NB4 (cell line): ENCODE measurements at regions not wholly inside any gene's neighbourhood (a gene's known extent, or its start where the extent isn't known, plus 50 kb on each side); places are given as distances from the start of the nearest gene placed in this dataset.

Experiments used
- DNase-seq: peaks from one replicate; pipeline ENCODE4 v3.0.0; 2010; ENCODE audit warnings: low read depth
- H3K4me3 ChIP-seq: one replicate; pipeline ENCODE4 v1.5.1; 2011; ENCODE audit warnings: mild to moderate bottlenecking, low read depth, low read length, moderate library complexity
- MYC ChIP-seq: IDR thresholded peaks from 2 replicates; pipeline ENCODE4 v1.6.1; 2011; ENCODE audit warnings: low read depth, low read length
- POLR2A ChIP-seq: IDR thresholded peaks from 2 replicates; pipeline ENCODE4 v1.6.1; 2011; ENCODE audit warnings: mild to moderate bottlenecking; ENCODE audit not compliant: insufficient read length; ENCODE audit errors: extremely low read depth
- TF ChIP-seq, protein P1 (sequence below): IDR thresholded peaks from 2 replicates; pipeline ENCODE4 v1.6.1; 2011; ENCODE audit warnings: low read depth, low read length
- TF ChIP-seq, protein P2 (sequence below): IDR thresholded peaks from one replicate; pipeline ENCODE4 v1.5.1; 2012; ENCODE audit warnings: low read depth, low read length

DNA sequence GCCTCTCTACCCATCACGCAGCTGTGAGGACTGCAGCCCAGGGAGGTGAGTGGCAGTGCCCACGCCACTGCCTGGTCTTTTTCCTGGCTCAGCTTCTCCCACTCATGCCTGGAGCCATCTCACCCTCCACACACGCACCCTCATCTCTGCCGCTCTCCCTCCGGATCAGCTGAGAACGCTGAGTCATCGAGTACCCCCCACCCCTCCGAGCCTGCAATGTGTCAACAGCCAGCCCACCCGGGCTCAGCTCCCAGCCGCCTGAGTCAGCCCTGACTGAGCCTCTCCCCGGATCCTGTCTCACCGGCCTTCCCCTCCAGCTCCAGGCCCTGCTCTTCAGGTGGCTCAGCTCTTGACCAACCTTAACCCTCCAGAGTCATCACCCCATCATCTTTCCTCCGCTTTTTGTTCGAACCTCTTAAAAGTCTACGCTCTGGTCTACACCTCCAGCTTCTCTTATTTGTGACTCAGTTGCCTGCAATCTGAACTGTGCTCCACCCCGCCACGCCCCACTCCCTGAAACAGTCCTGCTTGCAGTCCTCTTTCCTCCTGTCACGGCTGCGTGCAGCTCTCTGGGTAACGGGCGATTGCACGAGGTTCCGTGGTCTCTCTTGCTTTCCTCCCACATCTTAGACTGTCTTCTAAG lies 94.4 kb upstream of the ASAP2 start:
- DNase-seq, result peak; percentile 33
- TF ChIP-seq, protein P1, sequence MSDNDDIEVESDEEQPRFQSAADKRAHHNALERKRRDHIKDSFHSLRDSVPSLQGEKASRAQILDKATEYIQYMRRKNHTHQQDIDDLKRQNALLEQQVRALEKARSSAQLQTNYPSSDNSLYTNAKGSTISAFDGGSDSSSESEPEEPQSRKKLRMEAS, result no peak
- no peak for TF ChIP-seq POLR2A
- TF ChIP-seq MYC, result no peak
- TF ChIP-seq, protein P2, sequence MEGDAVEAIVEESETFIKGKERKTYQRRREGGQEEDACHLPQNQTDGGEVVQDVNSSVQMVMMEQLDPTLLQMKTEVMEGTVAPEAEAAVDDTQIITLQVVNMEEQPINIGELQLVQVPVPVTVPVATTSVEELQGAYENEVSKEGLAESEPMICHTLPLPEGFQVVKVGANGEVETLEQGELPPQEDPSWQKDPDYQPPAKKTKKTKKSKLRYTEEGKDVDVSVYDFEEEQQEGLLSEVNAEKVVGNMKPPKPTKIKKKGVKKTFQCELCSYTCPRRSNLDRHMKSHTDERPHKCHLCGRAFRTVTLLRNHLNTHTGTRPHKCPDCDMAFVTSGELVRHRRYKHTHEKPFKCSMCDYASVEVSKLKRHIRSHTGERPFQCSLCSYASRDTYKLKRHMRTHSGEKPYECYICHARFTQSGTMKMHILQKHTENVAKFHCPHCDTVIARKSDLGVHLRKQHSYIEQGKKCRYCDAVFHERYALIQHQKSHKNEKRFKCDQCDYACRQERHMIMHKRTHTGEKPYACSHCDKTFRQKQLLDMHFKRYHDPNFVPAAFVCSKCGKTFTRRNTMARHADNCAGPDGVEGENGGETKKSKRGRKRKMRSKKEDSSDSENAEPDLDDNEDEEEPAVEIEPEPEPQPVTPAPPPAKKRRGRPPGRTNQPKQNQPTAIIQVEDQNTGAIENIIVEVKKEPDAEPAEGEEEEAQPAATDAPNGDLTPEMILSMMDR, result no peak
- no peak overlapping the region for H3K4me3 ChIP-seq

DNA sequence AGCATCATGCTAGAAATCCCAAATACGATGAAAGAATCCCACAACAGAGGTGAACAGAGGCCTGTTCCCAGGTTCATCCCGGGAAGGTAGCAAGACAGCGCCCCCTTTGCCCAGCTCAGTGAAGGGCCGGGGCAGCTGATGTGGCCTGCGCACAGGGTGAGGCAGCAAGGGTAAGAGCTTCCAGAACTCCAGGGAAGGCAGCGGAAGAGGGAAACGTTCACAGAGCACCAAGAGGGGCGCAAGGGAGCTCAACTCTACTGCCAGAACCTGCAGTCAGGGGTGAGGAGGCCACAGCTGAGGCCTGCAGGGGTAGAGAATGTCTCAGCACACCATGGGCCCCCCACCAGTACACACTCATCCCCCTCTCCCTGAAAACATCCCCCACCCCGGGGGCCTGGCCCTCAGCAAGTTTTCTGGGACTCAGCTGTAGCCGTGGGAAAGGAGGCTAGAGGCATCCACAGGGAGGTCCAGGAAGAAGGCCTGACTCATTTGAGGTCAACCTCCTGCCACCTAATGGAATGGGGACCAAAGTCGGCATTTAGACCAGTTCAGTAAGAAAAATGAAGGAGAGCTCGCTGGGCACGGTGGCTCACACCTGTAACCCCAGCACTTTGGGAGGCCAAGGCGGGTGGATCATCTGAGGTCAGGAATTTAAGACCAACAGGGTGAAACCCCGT lies 95.6 kb upstream of the ASAP2 start:
- DNase-seq, result no peak
- TF ChIP-seq, protein P2, result peak; percentile 30
- no peak for TF ChIP-seq POLR2A
- no peak for TF ChIP-seq MYC
- TF ChIP-seq, protein P1, result no peak

DNA sequence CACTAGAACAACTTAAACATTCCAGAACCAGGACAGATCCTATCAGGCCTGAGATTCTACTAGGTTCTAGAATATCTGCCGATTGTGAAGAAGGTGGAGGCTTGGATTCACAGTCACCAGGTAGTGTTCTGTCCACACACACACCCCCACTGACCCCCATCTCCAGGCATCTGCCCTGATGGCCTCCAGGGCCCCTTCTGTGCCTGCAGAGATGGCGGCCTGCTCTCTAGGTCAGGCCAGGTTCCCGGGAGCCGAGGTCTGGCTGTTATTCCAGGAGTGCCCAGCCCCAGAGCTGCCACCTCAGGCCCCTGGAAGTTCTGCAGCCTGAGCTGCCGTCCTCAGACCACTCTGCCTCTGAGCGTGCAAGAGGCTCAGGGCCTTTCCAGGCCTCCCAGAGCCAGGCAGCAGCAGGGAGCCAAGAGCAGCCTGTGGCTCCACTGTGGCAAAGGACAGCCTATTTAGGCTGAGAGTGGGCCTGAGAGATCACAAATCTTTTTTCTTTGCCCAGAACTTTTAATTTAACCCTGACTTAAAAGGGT lies 96.2 kb upstream of the ASAP2 start:
- TF ChIP-seq MYC, result no peak
- TF ChIP-seq, protein P1, result no peak
- no peak for TF ChIP-seq POLR2A
- TF ChIP-seq, protein P2, result no peak
- DNase-seq, result no peak

More for the DNA sequence above, 95.6 kb upstream of the ASAP2 start:
- no peak overlapping the region for H3K4me3 ChIP-seq

DNA sequence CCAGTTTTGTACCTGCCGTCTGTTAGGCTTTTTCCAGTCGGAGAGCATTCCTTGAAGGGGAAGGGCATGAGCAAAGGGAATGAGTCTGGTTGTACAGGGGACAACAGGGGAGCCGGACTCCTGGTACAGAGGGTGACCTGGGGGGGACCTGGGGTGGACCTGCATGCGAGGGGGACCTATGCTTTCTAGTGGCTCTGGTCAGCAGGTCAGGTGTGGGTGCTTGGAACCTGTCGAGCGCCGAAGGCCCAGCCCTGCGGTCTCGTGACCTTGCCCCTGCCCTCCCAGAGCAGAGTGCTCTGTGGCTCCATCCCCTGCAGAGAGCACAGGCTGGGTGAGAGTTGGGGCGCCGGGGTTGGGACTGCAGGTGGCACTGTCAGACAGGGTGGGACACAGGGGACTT lies 96.7 kb upstream of the ASAP2 start:
- no peak overlapping the region for H3K4me3 ChIP-seq
- TF ChIP-seq, protein P1, result no peak
- TF ChIP-seq POLR2A (no peak), MYC (no peak)
- TF ChIP-seq, protein P2, result no peak
- no peak for DNase-seq

More for the DNA sequence above, 96.2 kb upstream of the ASAP2 start:
- no peak overlapping the region for H3K4me3 ChIP-seq

DNA sequence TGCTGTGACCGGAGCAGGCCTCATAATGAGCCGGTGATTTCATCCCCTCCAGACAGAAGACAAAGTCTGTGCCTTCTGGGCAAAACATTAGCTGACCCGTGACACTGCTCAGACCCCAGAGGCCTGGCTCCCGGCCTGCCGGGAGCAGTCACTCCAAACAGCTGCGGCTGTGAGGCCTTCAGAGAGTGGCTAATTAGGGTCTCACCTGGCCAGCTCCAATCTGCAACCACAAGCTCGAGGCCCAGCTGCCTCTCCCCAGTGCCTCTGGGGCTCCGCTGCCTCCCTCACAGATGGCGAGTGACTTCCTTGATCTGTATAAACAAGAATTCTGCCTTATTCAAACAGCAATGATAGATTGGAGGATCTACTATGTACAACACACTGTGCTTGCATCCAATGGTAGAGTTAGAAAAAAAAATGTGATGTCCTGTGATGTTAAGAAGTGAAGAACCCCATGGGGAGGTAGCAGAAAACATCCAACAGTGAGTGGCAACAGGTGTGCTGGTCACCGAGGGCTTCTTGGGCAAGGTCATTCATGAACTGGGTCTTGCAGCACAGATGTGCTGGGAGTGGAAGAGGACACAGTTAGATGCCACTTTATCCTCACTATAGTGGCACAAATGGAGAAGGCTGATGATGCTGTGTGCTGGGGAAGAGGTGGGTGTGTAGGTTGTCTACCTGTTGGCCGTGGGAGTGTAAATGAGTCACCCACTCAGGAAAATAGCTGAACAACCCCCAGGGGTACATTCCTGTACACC lies 98.2 kb upstream of the ASAP2 start:
- no peak for DNase-seq
- H3K4me3 ChIP-seq, result no peak overlapping the region
- no peak for TF ChIP-seq MYC
- TF ChIP-seq, protein P2, result no peak
- TF ChIP-seq, protein P1, result no peak
- no peak for TF ChIP-seq POLR2A
